GM13976 (cell line): ENCODE measurements at regions not wholly inside any gene's neighbourhood (a gene's known extent, or its start where the extent isn't known, plus 50 kb on each side); places are given as distances from the start of the nearest gene placed in this dataset.
A peak's percentile ranks its signal among the peaks of the same experiment; 100 is the strongest.
"Not testable (repeated sequence)": the region's sequence is repeated elsewhere in the genome, so short reads cannot be mapped to it uniquely, and the experiment has no call there.

Experiments
- DNase-seq: peaks from one replicate; pipeline ENCODE4 v3.0.0; 2012; ENCODE audit warnings: low spot score
- in situ Hi-C: fragments of 300-500 bp; cut with MboI; formaldehyde crosslinking; loops from one replicate; pipeline ENCODE4 v1.12.0; 2022; ENCODE audit warnings: low sequenced_read_pairs, mixed read lengths, inconsistent platforms; ENCODE audit not compliant: unreplicated experiment
- TF ChIP-seq, protein P1 (sequence below): IDR thresholded peaks from 2 replicates; pipeline ENCODE4 v1.5.1; 2012; ENCODE audit warnings: borderline replicate concordance, mild to moderate bottlenecking; ENCODE audit not compliant: insufficient read depth; ENCODE audit errors: extremely low read depth, missing control alignments, control extremely low read depth

DNA sequence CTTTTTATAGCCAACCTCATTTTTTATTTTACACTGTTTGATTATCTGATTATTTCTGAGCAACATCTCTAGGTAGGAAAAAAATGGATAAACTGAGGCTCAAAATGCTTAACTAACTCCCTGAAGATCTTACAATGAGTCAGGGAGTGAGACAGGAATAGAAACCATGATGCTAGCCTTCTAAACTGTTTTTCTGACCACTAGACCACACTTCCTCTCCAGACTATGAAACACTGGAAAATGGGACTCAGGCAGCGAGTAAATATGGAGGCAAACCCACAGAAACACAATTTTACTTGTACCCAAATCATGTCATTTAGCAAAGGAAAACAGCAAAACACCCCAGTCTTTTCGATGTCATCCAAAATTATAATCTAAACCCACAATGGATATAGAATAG, 129.9 kb upstream of the ANKH start:
- no peak for DNase-seq

DNA sequence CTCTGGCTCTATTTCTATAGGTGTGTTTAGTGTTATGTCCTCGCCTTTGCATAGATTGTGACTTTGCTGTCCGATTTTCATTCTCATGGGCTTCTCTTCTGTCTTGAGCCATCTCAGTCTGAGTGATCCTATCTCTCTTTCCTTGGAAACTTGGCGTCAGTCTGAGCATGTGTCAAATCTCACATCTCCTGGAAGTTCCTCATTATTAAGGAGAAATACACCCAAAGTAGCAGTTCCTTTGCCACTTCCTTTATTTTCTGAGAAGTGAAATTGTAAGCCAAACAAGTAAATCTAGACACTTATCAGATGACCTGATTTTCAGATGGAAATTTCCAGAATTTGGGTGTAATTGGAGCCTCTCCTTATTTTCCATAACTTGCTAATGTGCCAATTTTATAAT, 126.9 kb upstream of the ANKH start:
- no peak for DNase-seq
- in situ Hi-C loops = no loop called here
- TF ChIP-seq, protein P1, sequence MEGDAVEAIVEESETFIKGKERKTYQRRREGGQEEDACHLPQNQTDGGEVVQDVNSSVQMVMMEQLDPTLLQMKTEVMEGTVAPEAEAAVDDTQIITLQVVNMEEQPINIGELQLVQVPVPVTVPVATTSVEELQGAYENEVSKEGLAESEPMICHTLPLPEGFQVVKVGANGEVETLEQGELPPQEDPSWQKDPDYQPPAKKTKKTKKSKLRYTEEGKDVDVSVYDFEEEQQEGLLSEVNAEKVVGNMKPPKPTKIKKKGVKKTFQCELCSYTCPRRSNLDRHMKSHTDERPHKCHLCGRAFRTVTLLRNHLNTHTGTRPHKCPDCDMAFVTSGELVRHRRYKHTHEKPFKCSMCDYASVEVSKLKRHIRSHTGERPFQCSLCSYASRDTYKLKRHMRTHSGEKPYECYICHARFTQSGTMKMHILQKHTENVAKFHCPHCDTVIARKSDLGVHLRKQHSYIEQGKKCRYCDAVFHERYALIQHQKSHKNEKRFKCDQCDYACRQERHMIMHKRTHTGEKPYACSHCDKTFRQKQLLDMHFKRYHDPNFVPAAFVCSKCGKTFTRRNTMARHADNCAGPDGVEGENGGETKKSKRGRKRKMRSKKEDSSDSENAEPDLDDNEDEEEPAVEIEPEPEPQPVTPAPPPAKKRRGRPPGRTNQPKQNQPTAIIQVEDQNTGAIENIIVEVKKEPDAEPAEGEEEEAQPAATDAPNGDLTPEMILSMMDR = no peak

More for the DNA sequence above, 129.9 kb upstream of the ANKH start:
- TF ChIP-seq, protein P1 = no peak
- in situ Hi-C loops = loop anchor here (5.0 kb wide), 1 partner anchor 279 kb away; no protein-coding TSS in a partner anchor

DNA sequence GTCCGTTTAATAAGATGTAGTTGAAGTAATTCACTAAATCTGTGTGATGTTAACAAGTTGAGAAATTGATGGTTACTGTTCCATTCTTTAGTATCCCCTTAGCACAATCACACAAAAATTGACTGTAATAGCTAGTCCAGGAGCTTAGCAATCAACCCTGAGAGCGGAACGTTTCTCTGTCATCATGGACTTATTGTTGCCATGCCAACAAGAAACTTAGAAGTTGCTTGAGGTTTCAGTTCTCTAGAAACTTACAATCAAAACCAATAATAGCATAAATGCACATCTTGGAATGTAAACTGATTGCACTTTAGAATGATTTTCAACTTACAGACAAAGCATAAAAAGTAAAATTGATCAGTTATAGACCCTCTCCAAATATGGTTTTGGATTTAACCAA, 125.4 kb upstream of the ANKH start:
- in situ Hi-C loops = no loop called here
- TF ChIP-seq, protein P1 = no peak
- peak; percentile 51 for DNase-seq

DNA sequence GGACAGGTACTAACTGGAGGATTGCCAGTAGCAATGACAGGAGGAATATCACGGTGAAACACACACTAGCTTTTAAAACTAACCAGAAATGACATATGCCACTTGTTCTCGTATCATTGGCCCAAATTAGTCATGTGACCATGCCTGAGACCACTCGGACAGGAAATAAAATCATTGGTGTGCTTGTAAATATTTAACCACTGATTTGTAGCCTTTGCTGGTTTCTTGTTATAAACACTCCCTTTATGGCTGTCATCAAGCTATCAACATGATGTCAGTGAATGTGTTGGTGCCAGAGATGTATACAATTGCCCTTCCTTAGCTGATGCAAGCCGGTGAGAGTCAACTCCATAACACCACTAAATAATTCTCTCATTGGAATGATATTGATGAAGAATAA, 123.7 kb upstream of the ANKH start:
- in situ Hi-C loops = no loop called here
- DNase-seq = no peak
- TF ChIP-seq, protein P1 = no peak

DNA sequence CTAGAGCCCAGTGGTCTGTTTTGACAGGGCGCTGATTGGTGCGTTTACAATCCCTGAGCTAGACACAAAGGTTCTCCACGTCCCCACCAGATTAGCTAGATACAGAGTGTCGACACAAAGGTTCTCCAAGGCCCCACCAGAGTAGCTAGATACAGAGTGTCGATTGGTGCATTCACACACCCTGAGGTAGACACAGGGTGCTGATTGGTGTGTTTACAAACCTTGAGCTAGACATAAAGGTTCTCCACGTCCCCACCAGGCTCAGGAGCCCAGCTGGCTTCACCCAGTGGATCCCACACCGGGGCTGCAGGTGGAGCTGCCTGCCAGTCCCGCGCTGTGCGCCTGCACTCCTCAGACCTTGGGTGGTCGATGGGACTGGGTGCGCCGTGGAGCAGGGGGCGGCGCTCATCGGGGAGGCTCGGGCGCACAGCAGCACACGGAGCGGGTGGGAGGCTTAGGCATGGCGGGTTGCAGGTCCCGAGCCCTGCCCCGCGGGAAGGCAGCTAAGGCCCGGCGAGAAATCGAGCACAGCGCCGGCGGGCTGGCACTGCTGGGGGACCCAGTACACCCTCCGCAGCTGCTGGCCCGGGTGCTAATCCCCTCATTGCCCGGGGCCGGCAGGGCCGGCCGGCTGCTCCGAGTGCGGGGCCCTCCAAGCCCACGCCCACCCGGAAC, 122.0 kb upstream of the ANKH start:
- DNase-seq, in situ Hi-C loops: not testable (repeated sequence)

DNA sequence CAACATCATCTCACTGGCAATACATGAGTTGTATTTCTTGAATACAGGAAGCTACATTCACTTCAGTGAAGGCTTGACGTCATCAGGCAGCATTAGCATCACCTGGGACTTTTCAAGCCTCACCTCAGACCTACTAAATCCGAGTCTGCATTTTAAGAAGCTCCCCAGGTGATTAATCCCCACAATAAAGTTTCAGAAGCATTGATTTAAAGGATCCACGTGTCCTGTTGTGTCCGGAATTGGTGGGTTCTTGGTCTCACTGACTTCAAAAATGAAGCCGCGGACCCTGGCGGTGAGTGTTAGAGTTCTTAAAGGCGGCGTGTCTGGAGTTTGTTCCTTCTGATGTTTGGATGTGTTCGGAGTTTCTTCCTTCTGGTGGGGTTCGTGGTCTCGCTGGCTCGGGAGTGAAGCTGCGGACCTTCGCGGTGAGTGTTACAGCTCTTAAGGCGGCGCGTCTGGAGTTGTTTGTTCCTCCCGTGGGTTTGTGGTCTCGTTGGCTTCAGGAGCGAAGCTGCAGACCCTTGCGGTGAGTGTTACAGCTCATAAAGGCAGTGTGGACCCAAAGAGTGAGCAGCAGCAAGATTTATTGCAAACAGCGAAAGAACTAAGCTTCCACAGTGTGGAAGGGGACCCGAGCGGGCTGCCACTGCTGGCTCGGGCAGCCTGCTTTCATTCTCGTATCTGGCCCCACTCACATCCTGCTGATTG, 121.3 kb upstream of the ANKH start:
- peak; percentile 52 for DNase-seq
- in situ Hi-C loops = not testable (repeated sequence)

DNA sequence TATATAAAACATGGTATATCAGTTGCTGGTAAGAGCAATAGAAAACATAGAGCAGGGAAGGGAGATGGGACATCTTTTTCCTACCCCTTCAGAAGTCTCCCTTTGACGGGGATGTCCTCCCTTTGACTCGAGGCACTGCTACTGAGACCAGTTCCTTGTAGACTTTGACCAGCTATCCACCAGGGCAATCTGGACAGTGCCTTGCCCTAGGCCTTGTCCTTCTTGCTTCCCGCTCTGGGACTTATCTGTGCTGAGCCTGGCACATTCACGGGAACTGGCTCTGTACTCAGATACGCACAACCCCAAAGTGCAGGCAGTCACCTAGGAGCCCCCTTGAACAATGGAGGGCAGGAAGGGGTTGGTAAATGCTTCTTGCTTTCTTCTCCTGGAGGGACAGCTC, 116.6 kb upstream of the ANKH start:
- TF ChIP-seq, protein P1 = no peak
- DNase-seq = no peak
- in situ Hi-C loops = no loop called here
